B cell (primary cell): ENCODE measurements at regions not wholly inside any gene's neighbourhood (a gene's known extent, or its start where the extent isn't known, plus 50 kb on each side); places are given as distances from the start of the nearest gene placed in this dataset.

Source experiments
- ATAC-seq: fragments of 200-7000 bp; cut with Tn5 transposase; one replicate; pipeline ENCODE4 v1.10.0; 2021; ENCODE audit warnings: low read depth, mild to moderate bottlenecking, moderate number of reproducible peaks, moderate library complexity
- CTCF ChIA-PET: fragments of 350-600 bp; sonication (Branson Sonifier 250); formaldehyde crosslinking; loops from one replicate; lab custom pipeline; 2021; ENCODE audit warnings: antibody characterized with exemption, inconsistent platforms; lab: Charles Lee
- POLR2A ChIA-PET: fragments of 350-600 bp; sonication (Branson Sonifier 250); formaldehyde crosslinking; loops from one replicate; lab custom pipeline; 2021; ENCODE audit warnings: antibody characterized with exemption; lab: Charles Lee
- DNase-seq: peaks from one replicate; pipeline ENCODE4 v3.0.0; 2013
- H2AFZ ChIP-seq: 2 replicates; pipeline ENCODE4 v1.6.1; 2012; ENCODE audit warnings: mild to moderate bottlenecking, low read depth, low read length; ENCODE audit not compliant: insufficient read depth, poor library complexity, severe bottlenecking
- H3K27ac ChIP-seq, 2 donors: 1 replicate in 1 of 2; 2 replicates in 1 of 2; pipeline ENCODE4 v1.5.1; 2012 to 2013; ENCODE audit warnings: low read length in 2 of 2, mild to moderate bottlenecking in 2 of 2, moderate library complexity in 1 of 2
- H3K27me3 ChIP-seq, 4 experiments: fragments of 200-600 bp in 1 of 4; sonication (generic) in 1 of 4; replicated peaks in 1 of 4; 1 replicate in 2 of 4; 2 replicates in 2 of 4; pipeline versions ENCODE4 v1.6.1 to v1.7.0; 2013 to 2016; ENCODE audit warnings: low read length in 3 of 4, mild to moderate bottlenecking in 2 of 4, mixed read lengths in 1 of 4, moderate library complexity in 1 of 4; ENCODE audit not compliant: insufficient read depth in 4 of 4, control insufficient read depth in 3 of 4; ENCODE audit errors: control extremely low read depth in 1 of 4
- H3K36me3 ChIP-seq, 2 experiments: replicated peaks in 1 of 2; 1 replicate in 1 of 2; 2 replicates in 1 of 2; pipeline versions ENCODE4 v1.6.1 to v1.7.1; 2013; ENCODE audit warnings: low read length in 1 of 2; ENCODE audit not compliant: insufficient read depth in 2 of 2, control insufficient read depth in 1 of 2; ENCODE audit errors: control extremely low read depth in 1 of 2, extremely low read depth in 1 of 2
- H3K4me1 ChIP-seq, 2 donors: fragments of 200-600 bp in 1 of 2; sonication (generic) in 1 of 2; 1 replicate in 1 of 2; 2 replicates in 1 of 2; pipeline versions ENCODE4 v1.5.1 to v1.6.1; 2013 to 2017; ENCODE audit warnings: low read length in 2 of 2; ENCODE audit not compliant: control insufficient read depth in 2 of 2, insufficient read depth in 2 of 2
- H3K4me2 ChIP-seq: replicated peaks from 2 replicates; pipeline ENCODE3; 2012; ENCODE audit warnings: mild to moderate bottlenecking, low read depth, low read length; ENCODE audit not compliant: poor library complexity, severe bottlenecking
- H3K4me3 ChIP-seq, 5 experiments: fragments of 200-600 bp in 1 of 5; sonication (generic) in 1 of 5; 1 replicate in 3 of 5; 2 replicates in 2 of 5; pipeline versions ENCODE4 v1.5.1 to v1.7.0; 2011 to 2016; ENCODE audit warnings: low read length in 4 of 5, mild to moderate bottlenecking in 4 of 5, low read depth in 2 of 5, control low read depth in 1 of 5, moderate library complexity in 1 of 5; ENCODE audit not compliant: insufficient read depth in 1 of 5; ENCODE audit errors: control extremely low read depth in 1 of 5, extremely low read depth in 1 of 5
- H3K79me2 ChIP-seq: fragments of 200-600 bp; sonication (generic); one replicate; pipeline ENCODE4 v1.6.0; 2016; ENCODE audit warnings: low read length; ENCODE audit not compliant: control insufficient read depth, insufficient read depth
- H3K9ac ChIP-seq: fragments of 200-600 bp; sonication (generic); 2 replicates; pipeline ENCODE4 v1.6.1; 2017; ENCODE audit warnings: mild to moderate bottlenecking, low read length, moderate library complexity
- H3K9me3 ChIP-seq, 3 donors: one replicate each; pipeline versions ENCODE4 v1.6.1 to v1.7.1; 2013; ENCODE audit warnings: low read length in 2 of 3; ENCODE audit not compliant: control insufficient read depth in 2 of 3, insufficient read depth in 1 of 3; ENCODE audit errors: control extremely low read depth in 1 of 3
- H4K20me1 ChIP-seq: 2 replicates; pipeline ENCODE4 v1.6.0; 2012; ENCODE audit warnings: mild to moderate bottlenecking, low read length; ENCODE audit not compliant: insufficient read depth, control insufficient read depth, poor library complexity, severe bottlenecking
- H3K27ac Mint-ChIP-seq: one replicate; pipeline ENCODE4 v1.8.0; 2021; ENCODE audit warnings: mixed read lengths
- H3K27me3 Mint-ChIP-seq: one replicate; pipeline ENCODE4 v1.8.0; 2021; ENCODE audit warnings: mixed read lengths
- H3K4me1 Mint-ChIP-seq: one replicate; pipeline ENCODE4 v1.8.0; 2021; ENCODE audit warnings: mixed read lengths
- H3K4me3 Mint-ChIP-seq: one replicate; pipeline ENCODE4 v1.8.0; 2021; ENCODE audit warnings: mixed read lengths
- H3K9me3 Mint-ChIP-seq: one replicate; pipeline ENCODE4 v1.8.0; 2022; ENCODE audit warnings: mixed read lengths; ENCODE audit not compliant: insufficient read depth
- EZH2 ChIP-seq: IDR thresholded peaks from 2 replicates; pipeline ENCODE4 v1.6.1; 2012; ENCODE audit warnings: borderline replicate concordance, low read depth, mild to moderate bottlenecking, moderate library complexity, low read length; ENCODE audit not compliant: insufficient read depth, poor library complexity, severe bottlenecking
- WGBS: methylation state at CpG from one replicate; pipeline ENCODE4 v1.1.5; 2013; ENCODE audit warnings: missing lambda C conversion rate; ENCODE audit not compliant: insufficient coverage; 5-methylcytosine and 5-hydroxymethylcytosine counted together
- intact Hi-C: fragments of 100-400 bp; cut with micrococcal nuclease; formaldehyde crosslinking; loops from one replicate; pipeline ENCODE4 v1.10.0; 2022
- TF ChIP-seq, protein P1 (sequence below): fragments of 200-600 bp; IDR thresholded peaks from one replicate; pipeline ENCODE4 v1.8.0; 2022; ENCODE audit warnings: antibody characterized with exemption, mild to moderate bottlenecking

DNA sequence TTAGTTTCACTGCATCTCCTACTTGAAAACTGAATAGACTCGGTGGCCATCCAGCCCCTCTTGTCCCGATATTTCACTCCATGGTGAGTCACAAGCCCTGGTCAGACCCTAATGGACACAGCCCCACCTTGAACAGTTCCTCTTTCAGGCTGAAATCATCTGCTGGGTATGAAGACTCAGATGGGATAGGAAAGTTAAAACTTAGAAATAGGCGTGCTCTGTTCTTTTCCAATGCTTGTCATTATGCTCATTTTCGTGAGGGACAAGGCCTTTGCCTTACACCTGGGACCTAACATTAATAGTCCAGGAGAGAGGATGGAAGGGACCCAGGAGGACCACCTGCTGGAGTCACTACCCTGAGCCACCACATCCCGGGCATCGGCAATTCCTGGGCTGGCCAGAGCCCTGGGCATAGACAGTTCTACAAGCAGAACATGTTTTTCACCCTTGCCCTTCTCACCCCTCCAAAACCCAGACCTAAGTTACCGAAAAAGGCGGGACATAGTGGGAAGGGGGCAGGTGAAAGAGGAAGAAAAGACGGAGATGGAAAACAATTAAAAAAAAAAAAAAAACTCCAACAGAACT lies 278.3 kb downstream of the SOX9 start:
- H3K4me2 ChIP-seq = no peak overlapping the region
- H3K9me3 Mint-ChIP-seq = no peaks in the 10 kb centered on the region
- POLR2A ChIA-PET = no interaction called here

More for the DNA sequence above, 278.3 kb downstream of the SOX9 start:
- Histone ChIP-seq H4K20me1 (no peaks in the 10 kb centered on the region), H2AFZ (no peak overlapping the region), H3K9ac (no peak overlapping the region), H3K36me3 (no peaks in the 10 kb centered on the region), H3K9me3 (peaks cover 0 to 13% (median 0%) of the 10 kb centered on the region in 3 donors), H3K4me3 (no peak overlapping the region), H3K27me3 (no peaks in the 10 kb centered on the region), H3K27ac (no peak overlapping the region), H3K79me2 (no peaks in the 10 kb centered on the region), H3K4me1 (no peaks in the 10 kb centered on the region)
- intact Hi-C loops = no loop called here
- no peak for TF ChIP-seq EZH2
- TF ChIP-seq, protein P1, sequence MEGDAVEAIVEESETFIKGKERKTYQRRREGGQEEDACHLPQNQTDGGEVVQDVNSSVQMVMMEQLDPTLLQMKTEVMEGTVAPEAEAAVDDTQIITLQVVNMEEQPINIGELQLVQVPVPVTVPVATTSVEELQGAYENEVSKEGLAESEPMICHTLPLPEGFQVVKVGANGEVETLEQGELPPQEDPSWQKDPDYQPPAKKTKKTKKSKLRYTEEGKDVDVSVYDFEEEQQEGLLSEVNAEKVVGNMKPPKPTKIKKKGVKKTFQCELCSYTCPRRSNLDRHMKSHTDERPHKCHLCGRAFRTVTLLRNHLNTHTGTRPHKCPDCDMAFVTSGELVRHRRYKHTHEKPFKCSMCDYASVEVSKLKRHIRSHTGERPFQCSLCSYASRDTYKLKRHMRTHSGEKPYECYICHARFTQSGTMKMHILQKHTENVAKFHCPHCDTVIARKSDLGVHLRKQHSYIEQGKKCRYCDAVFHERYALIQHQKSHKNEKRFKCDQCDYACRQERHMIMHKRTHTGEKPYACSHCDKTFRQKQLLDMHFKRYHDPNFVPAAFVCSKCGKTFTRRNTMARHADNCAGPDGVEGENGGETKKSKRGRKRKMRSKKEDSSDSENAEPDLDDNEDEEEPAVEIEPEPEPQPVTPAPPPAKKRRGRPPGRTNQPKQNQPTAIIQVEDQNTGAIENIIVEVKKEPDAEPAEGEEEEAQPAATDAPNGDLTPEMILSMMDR = no peak
- no peak overlapping the region for H3K27ac Mint-ChIP-seq
- no peaks in the 10 kb centered on the region for H3K4me1 Mint-ChIP-seq
- 83% methylated on average over 3 of the region's 9 CpGs for WGBS
- no peak overlapping the region for H3K4me3 Mint-ChIP-seq
- DNase-seq (no peak), ATAC-seq (no peak)
- CTCF ChIA-PET = no interaction called here
- peaks cover 3% of the 10 kb centered on the region for H3K27me3 Mint-ChIP-seq
